WTC11 (cell line): ENCODE measurements at regions not wholly inside any gene's neighbourhood (a gene's known extent, or its start where the extent isn't known, plus 50 kb on each side); places are given as distances from the start of the nearest gene placed in this dataset.

Experiments used
- ATAC-seq: fragments of 200-7000 bp; cut with Tn5 transposase; 2 replicates; pipeline ENCODE4 v1.10.0; 2021; ENCODE audit warnings: mild to moderate bottlenecking, moderate library complexity
- CTCF ChIA-PET: fragments of 300-600 bp; sonication (Branson Sonifier 250); formaldehyde crosslinking; loops from one replicate; lab custom pipeline; 2021; ENCODE audit warnings: antibody characterized with exemption; lab: Charles Lee
- POLR2A ChIA-PET: fragments of 350-600 bp; sonication (Branson Sonifier 250); formaldehyde crosslinking; loops from one replicate; lab custom pipeline; 2021; ENCODE audit warnings: antibody characterized with exemption; lab: Charles Lee
- DNase-seq: peaks from one replicate; pipeline ENCODE4 v3.0.0; 2021; ENCODE audit warnings: low spot score
- H3K27ac Mint-ChIP-seq: 2 replicates; pipeline ENCODE4 v1.8.0; 2021; ENCODE audit warnings: mixed read lengths
- H3K27me3 Mint-ChIP-seq: 2 replicates; pipeline ENCODE4 v1.8.0; 2021; ENCODE audit warnings: low read depth, mild to moderate bottlenecking, moderate library complexity, mixed read lengths
- H3K36me3 Mint-ChIP-seq: 2 replicates; pipeline ENCODE4 v1.8.0; 2021; ENCODE audit warnings: mixed read lengths
- H3K4me1 Mint-ChIP-seq: 2 replicates; pipeline ENCODE4 v1.8.0; 2022; ENCODE audit warnings: mixed read lengths
- H3K4me3 Mint-ChIP-seq: 2 replicates; pipeline ENCODE4 v1.8.0; 2021; ENCODE audit warnings: mild to moderate bottlenecking, moderate library complexity, mixed read lengths
- H3K9me3 Mint-ChIP-seq: 2 replicates; pipeline ENCODE4 v1.8.0; 2021; ENCODE audit warnings: mixed read lengths
- ATF2 ChIP-seq: sonication (generic); formaldehyde crosslinking; IDR thresholded peaks from 2 replicates; pipeline ENCODE4 v1.8.1; 2022; ENCODE audit warnings: low read depth, missing genetic modification reagents, borderline replicate concordance
- CREB1 ChIP-seq: sonication (generic); formaldehyde crosslinking; IDR thresholded peaks from 2 replicates; pipeline ENCODE4 v1.8.0; 2023; ENCODE audit warnings: mild to moderate bottlenecking, missing genetic modification reagents
- E2F5 ChIP-seq: sonication (generic); formaldehyde crosslinking; IDR thresholded peaks from 2 replicates; pipeline ENCODE4 v1.8.1; 2022; ENCODE audit warnings: mild to moderate bottlenecking, moderate library complexity, missing genetic modification reagents
- ELF4 ChIP-seq: sonication (generic); formaldehyde crosslinking; IDR thresholded peaks from 2 replicates; pipeline ENCODE4 v1.8.1; 2022; ENCODE audit warnings: low read depth, mild to moderate bottlenecking, moderate library complexity, missing genetic modification reagents
- ERG ChIP-seq: fragments of 250-450 bp; sonication (Bioruptor Pico); IDR thresholded peaks from 2 replicates; pipeline ENCODE4 v1.8.0; 2021; ENCODE audit warnings: mild to moderate bottlenecking
- JUN ChIP-seq: sonication (generic); formaldehyde crosslinking; IDR thresholded peaks from 2 replicates; pipeline ENCODE4 v1.8.0; 2023; ENCODE audit warnings: mild to moderate bottlenecking, missing genetic modification reagents
- NFE2L1 ChIP-seq: sonication (generic); formaldehyde crosslinking; IDR thresholded peaks from 2 replicates; pipeline ENCODE4 v1.8.1; 2023; ENCODE audit warnings: missing genetic modification reagents
- RORB ChIP-seq: fragments of 250-450 bp; sonication (Bioruptor Pico); IDR thresholded peaks from 2 replicates; pipeline ENCODE4 v1.9.0; 2021; ENCODE audit warnings: mild to moderate bottlenecking
- ZNF281 ChIP-seq: sonication (generic); formaldehyde crosslinking; IDR thresholded peaks from 2 replicates; pipeline ENCODE4 v1.8.0; 2023; ENCODE audit warnings: mild to moderate bottlenecking, missing genetic modification reagents
- ZNF423 ChIP-seq: fragments of 250-450 bp; sonication (Bioruptor Pico); IDR thresholded peaks from 2 replicates; pipeline ENCODE4 v2.1.2; 2022; ENCODE audit warnings: mild to moderate bottlenecking, moderate library complexity
- ZNF512 ChIP-seq: sonication (generic); formaldehyde crosslinking; IDR thresholded peaks from 2 replicates; pipeline ENCODE4 v1.8.1; 2022; ENCODE audit warnings: missing genetic modification reagents, borderline replicate concordance
- TF ChIP-seq, protein P1 (sequence below): fragments of 250-450 bp; sonication (Bioruptor Pico); IDR thresholded peaks from 2 replicates; pipeline ENCODE4 v1.9.0; 2021; ENCODE audit warnings: mild to moderate bottlenecking, borderline replicate concordance
- TF ChIP-seq, protein P2 (sequence below): sonication (generic); formaldehyde crosslinking; IDR thresholded peaks from 2 replicates; pipeline ENCODE4 v1.8.0; 2022; ENCODE audit warnings: mild to moderate bottlenecking, missing genetic modification reagents

DNA sequence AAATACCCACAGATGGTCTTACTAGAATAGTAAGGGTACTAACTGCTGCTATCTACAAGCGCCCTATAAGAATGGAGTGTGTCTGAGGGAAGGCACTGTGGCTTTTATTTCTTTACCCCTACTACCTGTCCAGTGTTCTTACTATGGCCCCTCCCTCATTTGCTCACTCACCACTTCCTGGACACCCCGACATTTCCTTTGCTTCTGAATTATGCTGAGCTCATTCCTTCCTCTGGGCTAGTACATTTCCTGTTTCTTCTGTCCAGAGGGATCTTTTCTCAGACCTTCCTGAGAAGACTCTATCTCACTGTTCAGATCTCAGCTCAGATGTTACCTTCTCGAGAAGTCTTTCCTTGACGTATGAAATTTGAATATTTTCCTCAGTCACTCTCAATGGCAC, 192.1 kb upstream of the DAB1 start:
- CTCF ChIA-PET: no interaction called here
- Mint-ChIP-seq H3K36me3 (no peaks in the 10 kb centered on the region), H3K4me3 (no peak overlapping the region), H3K9me3 (no peaks in the 10 kb centered on the region), H3K27me3 (no peaks in the 10 kb centered on the region; the same call in 1 of the 2 replicates), H3K27ac (no peak overlapping the region), H3K4me1 (0 out of 2 replicates have a peak, but pooled peaks cover 3% of the 10 kb centered on the region)
- POLR2A ChIA-PET: no interaction called here
- no peak for DNase-seq
- no peak for ATAC-seq
- TF ChIP-seq, protein P1, sequence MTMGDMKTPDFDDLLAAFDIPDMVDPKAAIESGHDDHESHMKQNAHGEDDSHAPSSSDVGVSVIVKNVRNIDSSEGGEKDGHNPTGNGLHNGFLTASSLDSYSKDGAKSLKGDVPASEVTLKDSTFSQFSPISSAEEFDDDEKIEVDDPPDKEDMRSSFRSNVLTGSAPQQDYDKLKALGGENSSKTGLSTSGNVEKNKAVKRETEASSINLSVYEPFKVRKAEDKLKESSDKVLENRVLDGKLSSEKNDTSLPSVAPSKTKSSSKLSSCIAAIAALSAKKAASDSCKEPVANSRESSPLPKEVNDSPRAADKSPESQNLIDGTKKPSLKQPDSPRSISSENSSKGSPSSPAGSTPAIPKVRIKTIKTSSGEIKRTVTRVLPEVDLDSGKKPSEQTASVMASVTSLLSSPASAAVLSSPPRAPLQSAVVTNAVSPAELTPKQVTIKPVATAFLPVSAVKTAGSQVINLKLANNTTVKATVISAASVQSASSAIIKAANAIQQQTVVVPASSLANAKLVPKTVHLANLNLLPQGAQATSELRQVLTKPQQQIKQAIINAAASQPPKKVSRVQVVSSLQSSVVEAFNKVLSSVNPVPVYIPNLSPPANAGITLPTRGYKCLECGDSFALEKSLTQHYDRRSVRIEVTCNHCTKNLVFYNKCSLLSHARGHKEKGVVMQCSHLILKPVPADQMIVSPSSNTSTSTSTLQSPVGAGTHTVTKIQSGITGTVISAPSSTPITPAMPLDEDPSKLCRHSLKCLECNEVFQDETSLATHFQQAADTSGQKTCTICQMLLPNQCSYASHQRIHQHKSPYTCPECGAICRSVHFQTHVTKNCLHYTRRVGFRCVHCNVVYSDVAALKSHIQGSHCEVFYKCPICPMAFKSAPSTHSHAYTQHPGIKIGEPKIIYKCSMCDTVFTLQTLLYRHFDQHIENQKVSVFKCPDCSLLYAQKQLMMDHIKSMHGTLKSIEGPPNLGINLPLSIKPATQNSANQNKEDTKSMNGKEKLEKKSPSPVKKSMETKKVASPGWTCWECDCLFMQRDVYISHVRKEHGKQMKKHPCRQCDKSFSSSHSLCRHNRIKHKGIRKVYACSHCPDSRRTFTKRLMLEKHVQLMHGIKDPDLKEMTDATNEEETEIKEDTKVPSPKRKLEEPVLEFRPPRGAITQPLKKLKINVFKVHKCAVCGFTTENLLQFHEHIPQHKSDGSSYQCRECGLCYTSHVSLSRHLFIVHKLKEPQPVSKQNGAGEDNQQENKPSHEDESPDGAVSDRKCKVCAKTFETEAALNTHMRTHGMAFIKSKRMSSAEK (CRISPR knock-in tag): no peak
- no peak for TF ChIP-seq ELF4
- no peak for TF ChIP-seq ATF2 (CRISPR knock-in tag)
- TF ChIP-seq ERG (CRISPR knock-in tag): no peak
- TF ChIP-seq RORB (CRISPR knock-in tag): no peak
- TF ChIP-seq JUN (CRISPR knock-in tag): no peak
- TF ChIP-seq, protein P2, sequence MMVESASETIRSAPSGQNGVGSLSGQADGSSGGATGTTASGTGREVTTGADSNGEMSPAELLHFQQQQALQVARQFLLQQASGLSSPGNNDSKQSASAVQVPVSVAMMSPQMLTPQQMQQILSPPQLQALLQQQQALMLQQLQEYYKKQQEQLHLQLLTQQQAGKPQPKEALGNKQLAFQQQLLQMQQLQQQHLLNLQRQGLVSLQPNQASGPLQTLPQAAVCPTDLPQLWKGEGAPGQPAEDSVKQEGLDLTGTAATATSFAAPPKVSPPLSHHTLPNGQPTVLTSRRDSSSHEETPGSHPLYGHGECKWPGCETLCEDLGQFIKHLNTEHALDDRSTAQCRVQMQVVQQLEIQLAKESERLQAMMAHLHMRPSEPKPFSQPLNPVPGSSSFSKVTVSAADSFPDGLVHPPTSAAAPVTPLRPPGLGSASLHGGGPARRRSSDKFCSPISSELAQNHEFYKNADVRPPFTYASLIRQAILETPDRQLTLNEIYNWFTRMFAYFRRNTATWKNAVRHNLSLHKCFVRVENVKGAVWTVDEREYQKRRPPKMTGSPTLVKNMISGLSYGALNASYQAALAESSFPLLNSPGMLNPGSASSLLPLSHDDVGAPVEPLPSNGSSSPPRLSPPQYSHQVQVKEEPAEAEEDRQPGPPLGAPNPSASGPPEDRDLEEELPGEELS: no peak
- TF ChIP-seq NFE2L1 (CRISPR knock-in tag): no peak

DNA sequence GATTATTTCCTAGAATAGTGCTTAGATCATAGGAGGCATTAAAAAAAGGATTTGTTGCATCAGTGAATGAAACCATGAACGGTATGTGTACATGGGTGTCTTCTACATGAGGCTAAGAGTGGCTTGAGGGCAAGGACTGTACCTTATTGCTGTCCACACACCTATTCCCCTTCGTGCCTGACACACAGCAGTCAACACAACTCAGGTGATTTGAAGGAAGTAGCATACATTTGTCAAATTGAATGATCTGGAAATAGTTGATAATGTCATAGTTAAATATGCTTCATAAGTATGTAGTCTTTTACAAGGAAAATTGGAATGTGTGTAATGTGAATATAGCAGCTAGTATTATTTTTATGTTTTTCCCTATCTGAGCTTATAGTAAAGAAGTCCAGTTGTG, 189.0 kb upstream of the DAB1 start:
- POLR2A ChIA-PET: no interaction called here
- no peak overlapping the region for H3K4me3 Mint-ChIP-seq
- H3K9me3 Mint-ChIP-seq: no peaks in the 10 kb centered on the region
- ATAC-seq (no peak), DNase-seq (no peak)
- CTCF ChIA-PET: no interaction called here
- H3K27me3 Mint-ChIP-seq: no peaks in the 10 kb centered on the region; the same call in 1 of the 2 replicates
- TF ChIP-seq ZNF281 (CRISPR knock-in tag): no peak
- TF ChIP-seq CREB1 (CRISPR knock-in tag): no peak
- no peak for TF ChIP-seq E2F5 (CRISPR knock-in tag)
- no peak for TF ChIP-seq ZNF423 (CRISPR knock-in tag)
- TF ChIP-seq ZNF512 (CRISPR knock-in tag): no peak
- H3K4me1 Mint-ChIP-seq: 0 out of 2 replicates have a peak, but pooled peaks cover 3% of the 10 kb centered on the region
- no peak overlapping the region for H3K27ac Mint-ChIP-seq
- no peaks in the 10 kb centered on the region for H3K36me3 Mint-ChIP-seq
